Lower leg skin (tissue), 3 donors: ENCODE measurements at regions not wholly inside any gene's neighbourhood (a gene's known extent, or its start where the extent isn't known, plus 50 kb on each side); places are given as distances from the start of the nearest gene placed in this dataset.

Experiments used
- POLR2A ChIP-seq, 2 donors: fragments of 450-650 bp; IDR thresholded peaks; one replicate each; pipeline ENCODE4 v1.6.1; 2016 to 2017; ENCODE audit warnings: antibody characterized with exemption in 2 of 2, mild to moderate bottlenecking in 1 of 2, moderate library complexity in 1 of 2
- TF ChIP-seq, protein P1 (sequence below), 3 donors: fragments of 450-650 bp; IDR thresholded peaks; one replicate each; pipeline ENCODE4 v1.5.1; 2016; ENCODE audit warnings: antibody characterized with exemption in 3 of 3, mild to moderate bottlenecking in 3 of 3, moderate library complexity in 2 of 3

DNA sequence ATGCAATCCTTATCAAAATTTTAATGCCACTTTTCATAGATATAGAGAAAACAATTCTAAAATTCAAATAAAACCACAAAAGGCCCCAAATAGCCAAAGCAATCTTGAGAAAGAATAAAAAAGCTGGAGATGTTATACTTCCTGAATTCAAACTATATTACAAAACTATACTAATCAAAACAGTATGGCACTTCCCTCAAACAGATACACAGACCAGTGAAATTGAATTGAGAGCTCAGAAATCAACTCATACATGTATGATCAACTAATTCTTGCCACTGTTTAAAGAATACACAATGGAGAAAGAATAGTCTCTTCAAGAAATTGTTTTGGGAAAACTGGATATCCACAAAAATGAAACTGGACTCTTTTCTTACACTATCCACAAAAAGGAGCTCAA, 55.4 kb downstream of the FOXG1 start:
- no peak for TF ChIP-seq POLR2A (IDR thresholded peaks at IDR 0.05)
- TF ChIP-seq, protein P1, sequence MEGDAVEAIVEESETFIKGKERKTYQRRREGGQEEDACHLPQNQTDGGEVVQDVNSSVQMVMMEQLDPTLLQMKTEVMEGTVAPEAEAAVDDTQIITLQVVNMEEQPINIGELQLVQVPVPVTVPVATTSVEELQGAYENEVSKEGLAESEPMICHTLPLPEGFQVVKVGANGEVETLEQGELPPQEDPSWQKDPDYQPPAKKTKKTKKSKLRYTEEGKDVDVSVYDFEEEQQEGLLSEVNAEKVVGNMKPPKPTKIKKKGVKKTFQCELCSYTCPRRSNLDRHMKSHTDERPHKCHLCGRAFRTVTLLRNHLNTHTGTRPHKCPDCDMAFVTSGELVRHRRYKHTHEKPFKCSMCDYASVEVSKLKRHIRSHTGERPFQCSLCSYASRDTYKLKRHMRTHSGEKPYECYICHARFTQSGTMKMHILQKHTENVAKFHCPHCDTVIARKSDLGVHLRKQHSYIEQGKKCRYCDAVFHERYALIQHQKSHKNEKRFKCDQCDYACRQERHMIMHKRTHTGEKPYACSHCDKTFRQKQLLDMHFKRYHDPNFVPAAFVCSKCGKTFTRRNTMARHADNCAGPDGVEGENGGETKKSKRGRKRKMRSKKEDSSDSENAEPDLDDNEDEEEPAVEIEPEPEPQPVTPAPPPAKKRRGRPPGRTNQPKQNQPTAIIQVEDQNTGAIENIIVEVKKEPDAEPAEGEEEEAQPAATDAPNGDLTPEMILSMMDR (IDR thresholded peaks at IDR 0.05) = no peak
